CD14-positive monocyte (primary cell): ENCODE measurements at regions not wholly inside any gene's neighbourhood (a gene's known extent, or its start where the extent isn't known, plus 50 kb on each side); places are given as distances from the start of the nearest gene placed in this dataset.

ENCODE experiments used
- DNase-seq, 3 donors: peaks; one replicate each; pipeline ENCODE4 v3.0.0-alpha.2; 2011 to 2022
- H2AFZ ChIP-seq: 2 replicates; pipeline ENCODE4 v1.6.0; 2012; ENCODE audit warnings: mild to moderate bottlenecking, low read depth, low read length, inconsistent platforms; ENCODE audit not compliant: insufficient read depth, poor library complexity, severe bottlenecking
- H3K27ac ChIP-seq, 2 donors: 1 replicate in 1 of 2; 2 replicates in 1 of 2; pipeline ENCODE4 v1.5.1; 2012 to 2013; ENCODE audit warnings: low read length in 2 of 2, control low read depth in 1 of 2, inconsistent platforms in 1 of 2, low read depth in 1 of 2, mild to moderate bottlenecking in 1 of 2
- H3K27me3 ChIP-seq, 2 donors: one replicate each; pipeline versions ENCODE4 v1.6.0 to v1.6.1; 2011 to 2013; ENCODE audit warnings: low read length in 2 of 2; ENCODE audit not compliant: control insufficient read depth in 2 of 2, insufficient read depth in 2 of 2
- H3K36me3 ChIP-seq, 2 donors: replicated peaks in 1 of 2; 1 replicate in 1 of 2; 2 replicates in 1 of 2; pipeline versions ENCODE4 v1.5.1 to v1.6.1; 2012 to 2013; ENCODE audit warnings: low read length in 2 of 2, control low read depth in 1 of 2, inconsistent platforms in 1 of 2, mild to moderate bottlenecking in 1 of 2; ENCODE audit not compliant: insufficient read depth in 2 of 2, control insufficient read depth in 1 of 2
- H3K4me1 ChIP-seq, 2 donors: 1 replicate in 1 of 2; 2 replicates in 1 of 2; pipeline versions ENCODE4 v1.5.1 to v1.6.1; 2012 to 2013; ENCODE audit warnings: low read length in 2 of 2, control low read depth in 1 of 2, inconsistent platforms in 1 of 2, mild to moderate bottlenecking in 1 of 2, moderate library complexity in 1 of 2; ENCODE audit not compliant: insufficient read depth in 2 of 2, control insufficient read depth in 1 of 2
- H3K4me2 ChIP-seq: replicated peaks from 2 replicates; pipeline ENCODE3; 2012; ENCODE audit warnings: low read length, moderate library complexity, mild to moderate bottlenecking; ENCODE audit not compliant: poor library complexity, severe bottlenecking; ENCODE audit errors: extremely low read depth
- H3K4me3 ChIP-seq, 3 experiments: fragments of 200-600 bp in 1 of 3; sonication (generic) in 1 of 3; replicated peaks in 1 of 3; 1 replicate in 2 of 3; 2 replicates in 1 of 3; pipeline ENCODE4 v1.5.1; 2011 to 2013; ENCODE audit warnings: low read length in 3 of 3, mild to moderate bottlenecking in 3 of 3, control low read depth in 2 of 3, low read depth in 2 of 3, inconsistent platforms in 1 of 3, moderate library complexity in 1 of 3
- H3K79me2 ChIP-seq: 2 replicates; pipeline ENCODE4 v1.6.0; 2012; ENCODE audit warnings: mild to moderate bottlenecking, control low read depth, inconsistent platforms, low read length, moderate library complexity; ENCODE audit not compliant: insufficient read depth
- H3K9ac ChIP-seq: 2 replicates; pipeline ENCODE4 v1.6.0; 2017; ENCODE audit warnings: low read length, mild to moderate bottlenecking; ENCODE audit not compliant: insufficient read depth, poor library complexity, severe bottlenecking
- H3K9me3 ChIP-seq, 2 donors: replicated peaks in 1 of 2; 1 replicate in 1 of 2; 2 replicates in 1 of 2; pipeline versions ENCODE4 v1.5.1 to v1.6.1; 2012 to 2013; ENCODE audit warnings: low read length in 2 of 2, control low read depth in 1 of 2; ENCODE audit not compliant: control insufficient read depth in 1 of 2, insufficient read depth in 1 of 2
- H4K20me1 ChIP-seq: 2 replicates; pipeline ENCODE4 v1.6.0; 2012; ENCODE audit warnings: mild to moderate bottlenecking, low read length, control low read depth, moderate library complexity; ENCODE audit not compliant: insufficient read depth
- H3K27ac Mint-ChIP-seq, 7 donors: one replicate each; pipeline ENCODE4 v1.8.0; 2020; ENCODE audit warnings: mild to moderate bottlenecking in 7 of 7, mixed read lengths in 7 of 7, moderate library complexity in 6 of 7, inconsistent platforms in 2 of 7
- H3K27me3 Mint-ChIP-seq, 3 donors: one replicate each; pipeline ENCODE4 v1.8.0; 2021 to 2022; ENCODE audit warnings: low read depth in 3 of 3, mild to moderate bottlenecking in 3 of 3, mixed read lengths in 3 of 3, moderate library complexity in 3 of 3, inconsistent platforms in 1 of 3
- H3K36me3 Mint-ChIP-seq, 2 donors: one replicate each; pipeline ENCODE4 v1.8.0; 2020; ENCODE audit warnings: mixed read lengths in 2 of 2, inconsistent platforms in 1 of 2, mild to moderate bottlenecking in 1 of 2
- H3K4me1 Mint-ChIP-seq: one replicate; pipeline ENCODE4 v1.8.0; 2020; ENCODE audit warnings: mild to moderate bottlenecking, mixed read lengths
- H3K4me3 Mint-ChIP-seq, 2 donors: one replicate each; pipeline ENCODE4 v1.8.0; 2020; ENCODE audit warnings: mild to moderate bottlenecking in 2 of 2, mixed read lengths in 2 of 2, moderate library complexity in 1 of 2
- H3K9me3 Mint-ChIP-seq, 7 donors: one replicate each; pipeline ENCODE4 v1.8.0; 2020 to 2022; ENCODE audit warnings: mixed read lengths in 7 of 7, mild to moderate bottlenecking in 6 of 7, moderate library complexity in 6 of 7, inconsistent platforms in 2 of 7
- CTCF ChIP-seq: fragments of 200-600 bp; IDR thresholded peaks from one replicate; pipeline ENCODE4 v1.8.0; 2022; ENCODE audit warnings: antibody characterized with exemption, mild to moderate bottlenecking
- WGBS: methylation state at CpG from one replicate; pipeline ENCODE4 v1.1.5; 2013; ENCODE audit warnings: missing lambda C conversion rate; ENCODE audit not compliant: insufficient coverage; 5-methylcytosine and 5-hydroxymethylcytosine counted together
- intact Hi-C, 2 donors: fragments of 100-400 bp; cut with micrococcal nuclease; formaldehyde crosslinking; loops; one replicate each; pipeline versions ENCODE4 v1.15.0 to v1.15.1; 2023

GRCh38 chr3:80308637-80309036, 540.8 kb upstream of the ROBO1 start:
- H3K4me3 Mint-ChIP-seq = no peak overlapping the region
- Histone ChIP-seq H3K4me1 (no peaks in the 10 kb centered on the region), H3K9me3 (peaks cover 37 to 41% of the 10 kb centered on the region in 2 donors), H3K9ac (no peak overlapping the region), H2AFZ (no peak overlapping the region), H3K27ac (no peak overlapping the region), H3K4me3 (no peak overlapping the region), H4K20me1 (no peaks in the 10 kb centered on the region), H3K4me2 (no peak overlapping the region), H3K79me2 (no peaks in the 10 kb centered on the region), H3K27me3 (no peaks in the 10 kb centered on the region), H3K36me3 (no peaks in the 10 kb centered on the region)
- WGBS = 84% methylated on average over 7 of the region's 8 CpGs
- no peak for TF ChIP-seq CTCF
- no peak for DNase-seq
- no peak overlapping the region for H3K27ac Mint-ChIP-seq
- intact Hi-C loops = no loop called here
- no peaks in the 10 kb centered on the region for H3K36me3 Mint-ChIP-seq
- H3K9me3 Mint-ChIP-seq = peaks cover 4 to 23% (median 11%) of the 10 kb centered on the region in 7 donors
- no peaks in the 10 kb centered on the region for H3K4me1 Mint-ChIP-seq
- no peaks in the 10 kb centered on the region for H3K27me3 Mint-ChIP-seq

GRCh38 chr3:80307844-80308243, 540.0 kb upstream of the ROBO1 start:
- H2AFZ ChIP-seq = no peak overlapping the region
- no peak overlapping the region for H3K4me3 ChIP-seq
- H3K79me2 ChIP-seq = no peaks in the 10 kb centered on the region
- Mint-ChIP-seq H3K4me3 (no peak overlapping the region), H3K27ac (no peak overlapping the region), H3K4me1 (no peaks in the 10 kb centered on the region), H3K9me3 (peaks cover 2 to 23% (median 8%) of the 10 kb centered on the region in 7 donors), H3K36me3 (no peaks in the 10 kb centered on the region), H3K27me3 (no peaks in the 10 kb centered on the region)
- H3K27ac ChIP-seq = no peak overlapping the region
- intact Hi-C loops = no loop called here
- H3K9ac ChIP-seq = no peak overlapping the region
- H3K36me3 ChIP-seq = no peaks in the 10 kb centered on the region
- H3K4me1 ChIP-seq = no peaks in the 10 kb centered on the region
- H3K4me2 ChIP-seq = no peak overlapping the region
- no peak for DNase-seq
- no peaks in the 10 kb centered on the region for H4K20me1 ChIP-seq
- H3K27me3 ChIP-seq = no peaks in the 10 kb centered on the region
- no peak for TF ChIP-seq CTCF
- WGBS = 88% methylated on average over 6 of the region's 8 CpGs
- H3K9me3 ChIP-seq = peaks cover 37 to 38% of the 10 kb centered on the region in 2 donors
